HepG2 (cell line): ENCODE measurements at regions not wholly inside any gene's neighbourhood (a gene's known extent, or its start where the extent isn't known, plus 50 kb on each side); places are given as distances from the start of the nearest gene placed in this dataset.

ENCODE experiments used
- ATAC-seq: fragments of 200-7000 bp; cut with Tn5 transposase; 3 replicates; pipeline ENCODE4 v1.9.1; 2020; ENCODE audit warnings: mild to moderate bottlenecking, moderate library complexity
- BruUV-seq: library from RNA; stranded (reverse); fragments of 400-500 nt; replicated peaks from 2 replicates; lab custom pipeline; 2021; lab: Mats Ljungman, UMichigan
- CTCF ChIA-PET: fragments of 300-600 bp; formaldehyde crosslinking; extraction: SDS; loops from one replicate; lab custom pipeline; 2021; ENCODE audit warnings: low total read pairs, inconsistent platforms, low intra/inter-chr PET ratio; lab: Yijun Ruan, JAX
- POLR2A ChIA-PET: fragments of 350-600 bp; sonication (Branson Sonifier 250); formaldehyde crosslinking; loops from one replicate; lab custom pipeline; 2020; ENCODE audit warnings: antibody characterized with exemption, inconsistent platforms; lab: Yijun Ruan, JAX
- DNase-seq: peaks from one replicate; pipeline ENCODE4 v3.0.0-alpha.2; 2015; ENCODE audit warnings: low spot score
- FAIRE-seq: peaks from 3 replicates; lab custom pipeline; 2011; peaks lifted over from hg19 to GRCh38; lab: Jason Lieb, UNC
- H2AFZ ChIP-seq: one replicate; pipeline ENCODE4 v1.6.1; 2011; ENCODE audit warnings: low read length, inconsistent platforms
- H3K27ac ChIP-seq: fragments of 300-600 bp; 3 replicates; pipeline ENCODE4 v1.8.0; 2011; ENCODE audit warnings: mixed run types, mild to moderate bottlenecking, mixed read lengths, low read length, inconsistent platforms; ENCODE audit not compliant: insufficient read depth; ENCODE audit errors: extremely low read length
- H3K27me3 ChIP-seq, 2 experiments: fragments of 200-600 bp in 1 of 2; 2 replicates in 1 of 2; 3 replicates in 1 of 2; pipeline versions ENCODE4 v1.6.0 to v1.8.0; 2011; ENCODE audit warnings: low read length in 2 of 2, mild to moderate bottlenecking in 2 of 2, moderate library complexity in 2 of 2, inconsistent platforms in 1 of 2; ENCODE audit not compliant: insufficient read depth in 2 of 2, control insufficient read depth in 1 of 2
- H3K36me3 ChIP-seq, 2 experiments: fragments of 200-600 bp in 1 of 2; replicated peaks in 1 of 2; 2 replicates in 1 of 2; 3 replicates in 1 of 2; pipeline versions ENCODE4 v1.5.1 to v1.8.0; 2011; ENCODE audit warnings: low read length in 2 of 2, inconsistent platforms in 1 of 2; ENCODE audit not compliant: insufficient read depth in 2 of 2, control insufficient read depth in 1 of 2
- H3K4me1 ChIP-seq: 2 replicates; pipeline ENCODE4 v1.5.1; 2012; ENCODE audit warnings: low read length, inconsistent platforms; ENCODE audit not compliant: insufficient read depth
- H3K4me2 ChIP-seq: 2 replicates; pipeline ENCODE4 v1.6.0; 2011; ENCODE audit warnings: low read depth, low read length, inconsistent platforms
- H3K4me3 ChIP-seq, 3 experiments: fragments of 200-600 bp in 1 of 3; sonication (generic), shearing (Covaris generic) in 1 of 3; replicated peaks in 1 of 3; 2 replicates each; pipeline ENCODE4 v1.5.1; 2011 to 2016; ENCODE audit warnings: low read length in 3 of 3, inconsistent platforms in 2 of 3, low read depth in 2 of 3, mild to moderate bottlenecking in 2 of 3, control low read depth in 1 of 3, mixed read lengths in 1 of 3; ENCODE audit not compliant: insufficient read depth in 1 of 3
- H3K79me2 ChIP-seq: one replicate; pipeline ENCODE4 v1.6.1; 2011; ENCODE audit warnings: low read length, inconsistent platforms; ENCODE audit not compliant: insufficient read depth
- H3K9ac ChIP-seq: 2 replicates; pipeline ENCODE4 v1.6.0; 2011; ENCODE audit warnings: mild to moderate bottlenecking, low read depth, low read length, inconsistent platforms; ENCODE audit not compliant: insufficient read depth
- H3K9me3 ChIP-seq: 2 replicates; pipeline ENCODE4 v1.5.1; 2012; ENCODE audit warnings: mild to moderate bottlenecking, low read length
- H4K20me1 ChIP-seq: 2 replicates; pipeline ENCODE4 v1.6.0; 2011; ENCODE audit warnings: inconsistent platforms, mild to moderate bottlenecking, low read length, moderate library complexity; ENCODE audit not compliant: insufficient read depth
- HDAC6 ChIP-seq: fragments of 200-600 bp; sonication (generic); IDR thresholded peaks from 2 replicates; pipeline ENCODE4 v1.7.0; 2017; ENCODE audit warnings: mild to moderate bottlenecking, antibody characterized with exemption, low read length, low read depth
- RCOR2 ChIP-seq: IDR thresholded peaks from 2 replicates; pipeline ENCODE4 v1.6.1; 2016; ENCODE audit warnings: missing biosample characterization, missing genetic modification reagents
- RNF2 ChIP-seq: fragments of 450-650 bp; conservative IDR thresholded peaks from 2 replicates; pipeline ENCODE4 v1.6.1; 2016; ENCODE audit warnings: low read depth
- SP2 ChIP-seq: sonication (generic); formaldehyde crosslinking; IDR thresholded peaks from 2 replicates; pipeline ENCODE4 v1.5.1; 2020; ENCODE audit warnings: mild to moderate bottlenecking, missing genetic modification reagents
- ZNF335 ChIP-seq: sonication (generic); formaldehyde crosslinking; IDR thresholded peaks from 2 replicates; pipeline ENCODE4 v1.4.0; 2020; ENCODE audit warnings: missing genetic modification reagents
- ZNF674 ChIP-seq: sonication (generic); formaldehyde crosslinking; IDR thresholded peaks from 2 replicates; pipeline ENCODE4 v1.5.0; 2020; ENCODE audit warnings: low read depth, mild to moderate bottlenecking, missing genetic modification reagents
- ZSCAN9 ChIP-seq: IDR thresholded peaks from 2 replicates; pipeline ENCODE4 v1.6.1; 2016; ENCODE audit warnings: borderline replicate concordance
- WGBS: methylation state at CpG from one replicate; pipeline ENCODE4 v1.1.6; 2017; ENCODE audit warnings: low lambda C conversion rate; 5-methylcytosine and 5-hydroxymethylcytosine counted together
- in situ Hi-C: cut with HindIII; loops from 2 replicates; pipeline ENCODE4 v1.10.0; 2017; ENCODE audit warnings: low pct_unique_long_range_greater_than_20kb; ENCODE audit not compliant: extremely low pct_ligation_motif_present
- intact Hi-C: fragments of 100-400 bp; cut with micrococcal nuclease; formaldehyde crosslinking; loops from one replicate; pipeline ENCODE4 v1.10.0; 2022; ENCODE audit not compliant: unreplicated experiment
- TF ChIP-seq, protein P1 (sequence below): sonication (generic); formaldehyde crosslinking; IDR thresholded peaks from 2 replicates; pipeline ENCODE4 v1.5.1; 2020; ENCODE audit warnings: missing genetic modification reagents, mild to moderate bottlenecking, borderline replicate concordance
- TF ChIP-seq, protein P2 (sequence below): sonication (generic); formaldehyde crosslinking; IDR thresholded peaks from 2 replicates; pipeline ENCODE4 v1.5.0; 2020; ENCODE audit warnings: mild to moderate bottlenecking, missing genetic modification reagents

DNA sequence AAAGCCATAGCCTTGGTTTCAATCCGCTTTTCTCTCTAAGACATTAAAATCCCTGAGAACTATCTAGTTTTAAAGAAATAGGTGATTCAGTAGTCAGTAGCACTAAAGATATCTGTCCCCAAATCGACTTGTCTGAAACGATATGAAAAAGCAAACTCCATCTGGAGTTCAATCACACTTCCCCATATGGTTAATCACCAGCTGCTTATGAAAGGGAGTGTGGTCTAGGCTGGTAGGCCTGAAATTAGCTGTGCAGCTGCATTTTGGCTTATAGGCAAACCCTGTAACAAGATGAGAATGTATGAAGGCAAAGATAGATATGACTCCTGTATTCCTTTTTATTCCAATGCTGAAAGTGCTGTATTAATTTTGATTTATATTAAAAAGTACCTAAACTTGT, 65.9 kb downstream of the DMRTA1 start:
- 2% methylated on average over 3 of the region's 3 CpGs for WGBS
- Histone ChIP-seq H3K4me3 (no peak overlapping the region), H3K27ac (no peak overlapping the region), H3K4me1 (no peaks in the 10 kb centered on the region), H4K20me1 (no peaks in the 10 kb centered on the region), H2AFZ (no peak overlapping the region), H3K9me3 (no peaks in the 10 kb centered on the region), H3K4me2 (no peak overlapping the region), H3K9ac (no peak overlapping the region), H3K79me2 (no peaks in the 10 kb centered on the region), H3K27me3 (no peaks in the 10 kb centered on the region), H3K36me3 (no peaks in the 10 kb centered on the region)
- POLR2A ChIA-PET = no interaction called here
- in situ Hi-C loops (no loop called here), intact Hi-C loops (no loop called here)
- DNase-seq (no peak), FAIRE-seq (no peak), ATAC-seq (no peak)
- CTCF ChIA-PET = no interaction called here
- BruUV-seq = no TSS peak
- TF ChIP-seq, protein P1, sequence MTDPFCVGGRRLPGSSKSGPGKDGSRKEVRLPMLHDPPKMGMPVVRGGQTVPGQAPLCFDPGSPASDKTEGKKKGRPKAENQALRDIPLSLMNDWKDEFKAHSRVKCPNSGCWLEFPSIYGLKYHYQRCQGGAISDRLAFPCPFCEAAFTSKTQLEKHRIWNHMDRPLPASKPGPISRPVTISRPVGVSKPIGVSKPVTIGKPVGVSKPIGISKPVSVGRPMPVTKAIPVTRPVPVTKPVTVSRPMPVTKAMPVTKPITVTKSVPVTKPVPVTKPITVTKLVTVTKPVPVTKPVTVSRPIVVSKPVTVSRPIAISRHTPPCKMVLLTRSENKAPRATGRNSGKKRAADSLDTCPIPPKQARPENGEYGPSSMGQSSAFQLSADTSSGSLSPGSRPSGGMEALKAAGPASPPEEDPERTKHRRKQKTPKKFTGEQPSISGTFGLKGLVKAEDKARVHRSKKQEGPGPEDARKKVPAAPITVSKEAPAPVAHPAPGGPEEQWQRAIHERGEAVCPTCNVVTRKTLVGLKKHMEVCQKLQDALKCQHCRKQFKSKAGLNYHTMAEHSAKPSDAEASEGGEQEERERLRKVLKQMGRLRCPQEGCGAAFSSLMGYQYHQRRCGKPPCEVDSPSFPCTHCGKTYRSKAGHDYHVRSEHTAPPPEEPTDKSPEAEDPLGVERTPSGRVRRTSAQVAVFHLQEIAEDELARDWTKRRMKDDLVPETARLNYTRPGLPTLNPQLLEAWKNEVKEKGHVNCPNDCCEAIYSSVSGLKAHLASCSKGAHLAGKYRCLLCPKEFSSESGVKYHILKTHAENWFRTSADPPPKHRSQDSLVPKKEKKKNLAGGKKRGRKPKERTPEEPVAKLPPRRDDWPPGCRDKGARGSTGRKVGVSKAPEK (CRISPR knock-in tag) = no peak
- TF ChIP-seq ZNF674 (CRISPR knock-in tag) (no peak), ZSCAN9 (CRISPR knock-in tag) (no peak), HDAC6 (no peak), RCOR2 (CRISPR knock-in tag) (no peak), ZNF335 (CRISPR knock-in tag) (no peak), SP2 (CRISPR knock-in tag) (no peak), RNF2 (no peak)
- TF ChIP-seq, protein P2, sequence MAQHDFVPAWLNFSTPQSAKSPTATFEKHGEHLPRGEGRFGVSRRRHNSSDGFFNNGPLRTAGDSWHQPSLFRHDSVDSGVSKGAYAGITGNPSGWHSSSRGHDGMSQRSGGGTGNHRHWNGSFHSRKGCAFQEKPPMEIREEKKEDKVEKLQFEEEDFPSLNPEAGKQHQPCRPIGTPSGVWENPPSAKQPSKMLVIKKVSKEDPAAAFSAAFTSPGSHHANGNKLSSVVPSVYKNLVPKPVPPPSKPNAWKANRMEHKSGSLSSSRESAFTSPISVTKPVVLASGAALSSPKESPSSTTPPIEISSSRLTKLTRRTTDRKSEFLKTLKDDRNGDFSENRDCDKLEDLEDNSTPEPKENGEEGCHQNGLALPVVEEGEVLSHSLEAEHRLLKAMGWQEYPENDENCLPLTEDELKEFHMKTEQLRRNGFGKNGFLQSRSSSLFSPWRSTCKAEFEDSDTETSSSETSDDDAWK = no peak
